Activated T-helper 17 cell treated with anti-CD3 and anti-CD28 coated beads, Interleukin-2, amount 50 U/mL, for 72 hours (primary cell): ENCODE measurements at regions not wholly inside any gene's neighbourhood (a gene's known extent, or its start where the extent isn't known, plus 50 kb on each side); places are given as distances from the start of the nearest gene placed in this dataset.
A peak's percentile ranks its signal among the peaks of the same experiment; 100 is the strongest.

Source experiments
- ATAC-seq: fragments of 150-1000 bp; cut with Tn5 transposase; replicated peaks from 2 replicates; pipeline ENCODE4 v1.10.0; 2021; ENCODE audit warnings: mild to moderate bottlenecking, moderate library complexity
- H3K27ac Mint-ChIP-seq: one replicate; pipeline ENCODE4 v1.8.0; 2022; ENCODE audit warnings: mixed read lengths
- H3K27me3 Mint-ChIP-seq: one replicate; pipeline ENCODE4 v1.8.0; 2022; ENCODE audit warnings: mixed read lengths
- H3K36me3 Mint-ChIP-seq: one replicate; pipeline ENCODE4 v1.8.0; 2022; ENCODE audit warnings: low read depth, mild to moderate bottlenecking, mixed read lengths
- H3K4me1 Mint-ChIP-seq: one replicate; pipeline ENCODE4 v1.8.0; 2022; ENCODE audit warnings: mixed read lengths
- H3K4me3 Mint-ChIP-seq: one replicate; pipeline ENCODE4 v1.8.0; 2022; ENCODE audit warnings: mild to moderate bottlenecking, mixed read lengths
- H3K9me3 Mint-ChIP-seq: one replicate; pipeline ENCODE4 v1.8.0; 2022; ENCODE audit warnings: mixed read lengths

DNA sequence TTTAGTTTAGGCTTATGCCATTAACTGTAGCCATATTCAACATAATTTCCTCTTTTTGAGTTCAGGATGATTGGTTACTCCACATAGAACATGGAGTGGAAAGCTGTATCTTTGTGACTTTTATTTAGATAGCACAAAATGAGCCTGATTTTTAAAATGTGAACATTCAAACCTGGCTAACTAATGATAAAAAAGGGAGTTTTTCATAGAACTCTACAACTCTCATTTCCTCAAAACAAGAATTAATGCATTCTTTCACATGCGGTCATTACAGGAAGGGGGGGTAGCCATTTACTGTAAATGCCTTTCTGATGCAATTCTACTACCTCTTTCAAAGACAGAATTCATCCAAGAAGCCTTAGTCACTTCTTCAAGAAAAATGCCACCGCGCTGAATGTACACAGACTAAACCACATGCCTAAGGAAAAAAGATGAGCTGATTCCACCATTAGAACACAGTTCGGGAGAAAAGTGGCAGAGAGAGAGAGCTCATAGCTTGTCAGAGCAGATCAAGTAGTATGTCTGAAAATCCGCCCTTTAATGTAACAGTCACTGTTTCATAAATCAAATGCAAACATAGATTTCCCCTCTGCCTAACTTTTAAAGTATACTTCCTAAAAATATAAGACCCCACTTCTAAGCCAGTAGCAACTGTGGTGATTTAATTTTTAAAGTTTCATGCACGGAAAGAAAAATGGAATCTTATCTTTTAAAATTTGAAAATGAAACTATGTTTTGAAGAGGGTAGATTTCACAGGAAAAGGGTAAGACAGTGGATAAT is 226.4 kb upstream of the KLF14 start:
- peaks cover 37% of the 10 kb centered on the region for H3K4me1 Mint-ChIP-seq
- no peaks in the 10 kb centered on the region for H3K27me3 Mint-ChIP-seq
- ATAC-seq = peak; percentile 48
- H3K36me3 Mint-ChIP-seq = peaks cover 17% of the 10 kb centered on the region
- H3K27ac Mint-ChIP-seq = no peak overlapping the region
- H3K9me3 Mint-ChIP-seq = no peaks in the 10 kb centered on the region
- H3K4me3 Mint-ChIP-seq = no peak overlapping the region

DNA sequence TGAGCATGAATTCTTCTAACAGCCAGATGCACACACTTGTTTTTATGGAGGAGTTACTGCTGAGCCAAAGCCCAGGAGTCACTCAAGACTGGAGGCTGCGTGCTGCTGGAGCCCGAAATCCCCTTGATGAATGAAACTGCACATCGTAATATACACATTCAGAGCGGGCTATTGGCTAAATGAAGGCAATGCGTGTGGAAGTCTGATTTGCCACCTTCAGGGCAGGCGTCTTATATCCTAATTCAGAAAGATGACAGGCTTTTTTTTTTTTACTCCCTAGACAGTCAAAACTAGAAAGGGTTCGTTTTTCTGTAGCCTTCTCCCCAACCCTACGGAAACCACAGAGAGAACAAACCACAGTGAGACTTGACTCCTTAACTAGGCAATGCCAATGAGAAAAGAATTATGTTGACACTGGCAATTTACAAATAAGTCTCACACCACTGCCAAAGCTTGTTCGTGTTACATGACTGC is 227.2 kb upstream of the KLF14 start:
- Mint-ChIP-seq H3K27ac (no peak overlapping the region), H3K4me1 (peaks cover 32% of the 10 kb centered on the region), H3K36me3 (peaks cover 25% of the 10 kb centered on the region), H3K9me3 (no peaks in the 10 kb centered on the region), H3K27me3 (no peaks in the 10 kb centered on the region), H3K4me3 (no peak overlapping the region)
- peak; percentile 84 for ATAC-seq

DNA sequence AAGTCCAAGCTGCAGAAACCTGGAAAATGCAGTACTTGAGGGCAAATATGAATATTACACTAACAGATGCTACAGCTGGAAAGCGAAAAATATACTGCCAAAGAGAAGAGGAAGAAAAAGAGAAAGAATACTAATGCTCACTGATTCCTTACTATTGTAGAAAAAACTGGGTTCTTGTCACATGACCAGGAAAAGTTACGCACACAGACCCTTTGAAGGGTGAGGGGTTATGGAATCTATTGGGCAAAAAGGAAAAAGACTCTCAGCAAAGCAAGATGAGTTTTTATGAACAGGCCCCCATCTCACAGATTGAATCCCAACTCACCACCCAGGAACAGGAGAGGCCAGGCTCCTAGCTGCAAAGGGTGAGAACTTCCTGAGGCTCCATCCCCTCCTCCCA is 228.1 kb upstream of the KLF14 start:
- Mint-ChIP-seq H3K27me3 (no peaks in the 10 kb centered on the region), H3K4me1 (peaks cover 36% of the 10 kb centered on the region), H3K27ac (no peak overlapping the region), H3K4me3 (no peak overlapping the region), H3K36me3 (peaks cover 34% of the 10 kb centered on the region), H3K9me3 (no peaks in the 10 kb centered on the region)
- ATAC-seq = no peak

DNA sequence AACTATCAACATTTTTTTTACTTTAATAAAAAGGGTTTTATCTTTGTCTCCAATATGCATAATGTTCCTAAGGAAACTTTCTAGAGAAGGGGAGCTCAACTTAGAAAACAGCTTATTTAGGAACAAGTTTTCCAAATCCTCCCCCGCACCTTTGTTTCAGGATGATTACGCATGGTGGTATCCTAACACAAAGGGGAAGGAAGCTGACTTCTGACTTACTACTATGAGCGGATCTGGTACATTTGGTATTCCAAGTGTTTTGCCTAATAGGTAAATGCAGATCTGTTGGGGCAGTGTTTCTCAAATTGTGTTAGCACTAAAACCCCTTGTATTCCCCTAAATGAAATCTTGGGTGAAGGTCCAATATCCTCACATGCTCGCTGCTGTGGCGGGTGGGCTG is 229.3 kb upstream of the KLF14 start:
- Mint-ChIP-seq H3K4me3 (no peak overlapping the region), H3K27me3 (no peaks in the 10 kb centered on the region), H3K36me3 (peaks cover 46% of the 10 kb centered on the region), H3K9me3 (no peaks in the 10 kb centered on the region), H3K4me1 (peaks cover 42% of the 10 kb centered on the region), H3K27ac (no peak overlapping the region)
- no peak for ATAC-seq

DNA sequence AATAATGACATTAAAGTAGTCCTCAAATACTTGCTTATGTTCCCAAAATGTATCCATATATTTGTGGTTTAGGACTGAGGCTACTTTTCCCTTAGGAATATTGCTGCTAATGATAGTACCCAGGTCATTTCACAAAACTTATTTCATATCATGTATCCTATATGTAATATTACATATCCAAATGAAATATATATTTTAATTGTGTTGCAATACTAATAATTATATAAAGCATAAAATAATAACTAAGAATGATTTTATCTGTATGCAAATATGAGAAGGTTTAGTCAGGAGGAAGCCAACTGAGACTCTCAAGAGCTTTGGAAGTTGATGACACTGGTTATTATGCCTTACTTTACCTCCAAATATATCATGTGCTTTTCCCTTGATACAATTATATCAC is 231.5 kb upstream of the KLF14 start:
- peak overlapping the region; percentile 83 for H3K4me3 Mint-ChIP-seq
- peaks cover 47% of the 10 kb centered on the region for H3K4me1 Mint-ChIP-seq
- ATAC-seq = no peak
- H3K27ac Mint-ChIP-seq = no peak overlapping the region
- peaks cover 64% of the 10 kb centered on the region for H3K36me3 Mint-ChIP-seq
- no peaks in the 10 kb centered on the region for H3K9me3 Mint-ChIP-seq
- H3K27me3 Mint-ChIP-seq = no peaks in the 10 kb centered on the region

DNA sequence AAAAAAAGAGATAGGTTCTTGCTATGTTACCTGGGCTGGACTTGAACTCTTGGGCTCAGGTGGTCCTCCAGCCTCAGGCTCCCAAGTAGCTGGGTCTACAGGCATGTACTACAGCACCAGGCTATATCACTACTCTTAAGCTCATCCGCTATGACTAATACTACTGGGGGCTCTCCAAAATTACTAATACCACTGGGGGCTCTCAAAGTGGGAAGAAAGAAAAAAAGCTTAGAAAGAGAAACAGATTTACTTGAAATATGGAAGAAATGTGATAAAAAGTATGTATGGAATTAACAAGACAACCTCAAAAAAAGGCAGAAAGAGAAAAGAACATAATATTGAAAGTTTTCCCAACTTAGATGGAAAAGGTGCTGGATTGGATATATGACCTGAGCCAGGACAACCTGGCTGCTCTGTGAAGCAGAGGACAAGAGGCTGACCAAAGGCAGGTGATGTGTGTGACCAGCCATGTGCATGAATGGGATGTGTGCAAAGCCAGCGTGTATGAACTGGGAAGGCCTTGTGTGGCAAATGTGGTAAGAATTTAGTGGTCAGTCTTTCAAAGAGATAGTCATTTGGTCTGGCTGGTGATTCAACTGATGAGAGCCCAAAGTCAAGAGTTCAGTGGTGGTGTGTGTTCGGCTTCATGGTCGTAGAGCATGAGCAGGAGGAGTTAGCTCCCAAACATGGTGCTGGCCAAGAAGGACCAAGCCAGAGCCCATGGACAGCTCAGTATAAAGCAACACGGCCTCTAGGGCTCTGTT is 232.4 kb upstream of the KLF14 start:
- H3K27me3 Mint-ChIP-seq = no peaks in the 10 kb centered on the region
- H3K27ac Mint-ChIP-seq = peak overlapping the region; percentile 98
- peak overlapping the region; percentile 83 for H3K4me3 Mint-ChIP-seq
- peaks cover 53% of the 10 kb centered on the region for H3K4me1 Mint-ChIP-seq
- H3K36me3 Mint-ChIP-seq = peaks cover 73% of the 10 kb centered on the region
- no peaks in the 10 kb centered on the region for H3K9me3 Mint-ChIP-seq
- ATAC-seq = peak; percentile 49

DNA sequence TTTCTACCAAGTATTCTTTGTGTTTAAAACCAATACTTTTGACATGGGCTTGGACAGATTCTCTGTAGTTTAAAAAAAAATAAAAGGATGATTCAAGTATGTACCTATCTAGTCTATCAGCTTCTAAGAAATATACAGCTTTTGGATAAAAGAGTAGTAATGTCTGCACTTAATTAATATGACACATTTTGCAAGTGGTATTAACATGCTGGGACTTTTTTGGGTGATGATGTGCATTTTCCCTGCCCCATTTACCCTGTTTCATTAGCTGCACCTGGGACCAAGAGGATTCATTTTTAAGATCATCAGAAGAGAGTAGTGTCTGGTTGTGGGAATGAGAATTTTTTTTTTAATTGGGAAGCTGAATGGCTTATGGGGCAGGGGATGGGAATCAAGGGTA is 236.2 kb upstream of the KLF14 start:
- Mint-ChIP-seq H3K27me3 (no peaks in the 10 kb centered on the region), H3K9me3 (no peaks in the 10 kb centered on the region), H3K4me1 (peaks cover 59% of the 10 kb centered on the region), H3K4me3 (peak overlapping the region; percentile 83), H3K27ac (peak overlapping the region; percentile 98), H3K36me3 (peaks cover 94% of the 10 kb centered on the region)
- ATAC-seq = peak; percentile 28

DNA sequence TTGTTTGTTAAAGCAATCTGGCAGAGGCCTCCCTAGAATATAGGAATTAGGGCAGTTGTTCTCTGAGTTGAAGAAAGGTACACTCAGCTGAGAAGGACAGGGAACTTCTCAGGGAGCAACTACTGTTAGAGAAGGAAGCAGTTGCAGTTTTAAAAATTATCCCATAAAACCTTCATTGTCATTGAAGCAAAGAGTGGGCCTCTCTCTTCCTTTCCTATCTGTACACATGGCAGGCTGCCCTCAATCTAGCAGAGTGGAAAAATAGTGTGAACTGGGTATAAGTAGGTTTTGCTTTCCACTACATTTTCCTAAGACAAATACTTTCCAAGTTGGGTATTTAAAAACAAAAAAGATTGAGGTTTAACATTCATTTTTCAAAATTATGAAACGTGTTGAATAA is 236.7 kb upstream of the KLF14 start:
- Mint-ChIP-seq H3K27ac (peak overlapping the region; percentile 98), H3K4me3 (peak overlapping the region; percentile 83), H3K36me3 (peaks cover 94% of the 10 kb centered on the region)

DNA sequence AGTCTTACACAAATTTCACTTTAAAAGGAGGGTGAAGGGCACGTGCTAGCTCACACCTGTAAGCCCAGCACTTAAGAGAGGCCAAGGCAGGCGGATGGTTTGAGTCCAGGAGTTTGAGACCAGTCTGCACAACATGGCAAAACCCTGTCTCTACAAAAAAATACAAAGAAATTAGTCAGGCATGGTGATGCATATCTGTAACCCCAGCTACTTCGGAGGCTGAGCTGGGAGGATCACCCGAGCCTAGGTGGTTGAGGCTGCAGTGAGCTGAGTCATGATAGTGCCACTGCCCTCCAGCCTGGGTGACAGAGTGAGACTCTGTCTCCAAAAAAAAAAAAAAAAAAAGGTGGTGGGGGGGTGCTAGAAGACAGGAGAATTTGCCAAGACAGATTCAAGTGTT is 237.3 kb upstream of the KLF14 start:
- H3K27me3 Mint-ChIP-seq = no peaks in the 10 kb centered on the region
- peak; percentile 75 for ATAC-seq
- peaks cover 94% of the 10 kb centered on the region for H3K36me3 Mint-ChIP-seq
- H3K4me3 Mint-ChIP-seq = peak overlapping the region; percentile 83
- H3K27ac Mint-ChIP-seq = peak overlapping the region; percentile 98
- peaks cover 65% of the 10 kb centered on the region for H3K4me1 Mint-ChIP-seq
- no peaks in the 10 kb centered on the region for H3K9me3 Mint-ChIP-seq

More for the DNA sequence above, 236.7 kb upstream of the KLF14 start:
- no peaks in the 10 kb centered on the region for H3K27me3 Mint-ChIP-seq
- no peaks in the 10 kb centered on the region for H3K9me3 Mint-ChIP-seq
- H3K4me1 Mint-ChIP-seq = peaks cover 64% of the 10 kb centered on the region
- peak; percentile 39 for ATAC-seq

DNA sequence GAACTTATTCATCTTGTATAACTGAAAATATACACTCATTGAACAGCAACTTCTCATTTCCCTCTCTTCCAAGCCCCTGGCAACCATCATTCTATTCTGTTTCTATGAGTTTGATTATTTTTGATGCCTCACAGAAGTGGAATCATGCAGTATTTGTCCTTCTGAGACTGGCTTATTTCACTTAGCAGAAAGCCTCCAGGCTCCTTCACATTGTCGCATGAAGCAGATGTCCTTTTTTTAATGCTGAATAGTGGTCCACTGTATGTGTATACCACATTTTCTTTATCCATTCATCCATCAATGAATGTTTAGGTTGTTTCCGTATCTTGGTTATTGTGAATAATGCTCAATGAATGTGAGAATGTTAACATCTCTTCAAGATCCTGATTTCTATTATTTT is 238.2 kb upstream of the KLF14 start:
- Mint-ChIP-seq H3K4me3 (peak overlapping the region; percentile 83), H3K36me3 (peaks cover 94% of the 10 kb centered on the region), H3K9me3 (no peaks in the 10 kb centered on the region), H3K27me3 (no peaks in the 10 kb centered on the region), H3K27ac (peak overlapping the region; percentile 98), H3K4me1 (peaks cover 61% of the 10 kb centered on the region)
- peak; percentile 8 for ATAC-seq

DNA sequence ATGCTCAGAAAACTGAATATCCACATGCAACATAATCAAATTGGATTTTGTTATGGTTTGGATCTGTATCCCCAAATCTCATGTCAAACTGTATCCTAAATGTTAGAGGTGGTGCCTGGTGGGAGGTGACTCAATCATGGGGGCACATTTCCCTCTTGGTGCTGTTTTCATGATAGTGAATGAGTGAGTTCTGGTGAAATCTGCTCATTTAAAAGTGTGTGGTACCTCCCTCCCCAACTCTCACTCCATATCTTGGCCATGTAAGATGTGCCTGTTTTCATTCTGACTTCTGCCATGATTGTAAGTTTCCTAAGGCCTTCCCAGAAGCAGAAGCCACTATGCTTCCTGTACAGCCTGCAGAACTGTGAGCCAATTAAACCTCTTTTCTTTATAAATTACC is 239.6 kb upstream of the KLF14 start:
- Mint-ChIP-seq H3K27me3 (no peaks in the 10 kb centered on the region), H3K9me3 (no peaks in the 10 kb centered on the region), H3K4me1 (peaks cover 52% of the 10 kb centered on the region), H3K36me3 (peaks cover 92% of the 10 kb centered on the region), H3K27ac (peak overlapping the region; percentile 96), H3K4me3 (peak overlapping the region; percentile 83)
- peak; percentile 49 for ATAC-seq

DNA sequence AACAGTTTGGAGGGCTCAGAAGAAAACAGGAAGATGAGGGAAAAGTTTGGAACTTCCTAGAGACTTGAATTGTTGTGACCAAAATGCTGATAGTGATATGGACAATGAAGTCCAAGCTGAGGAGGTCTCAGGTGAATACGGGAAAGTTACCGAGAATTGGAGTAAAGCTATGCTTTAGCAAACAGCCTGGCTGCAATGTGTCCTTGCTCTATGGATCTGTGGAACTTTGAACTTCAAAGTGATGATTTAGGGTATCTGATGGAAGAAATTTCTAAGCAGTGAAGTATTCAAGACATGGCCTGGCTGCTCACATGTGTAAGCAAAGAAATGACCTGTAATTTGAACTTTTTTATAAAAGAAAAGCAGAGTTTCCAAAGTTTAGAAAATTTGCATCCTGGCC is 240.2 kb upstream of the KLF14 start:
- no peak for ATAC-seq
- Mint-ChIP-seq H3K9me3 (no peaks in the 10 kb centered on the region), H3K27ac (peak overlapping the region; percentile 96), H3K36me3 (peaks cover 93% of the 10 kb centered on the region), H3K4me3 (peak overlapping the region; percentile 83), H3K27me3 (no peaks in the 10 kb centered on the region), H3K4me1 (peaks cover 54% of the 10 kb centered on the region)

DNA sequence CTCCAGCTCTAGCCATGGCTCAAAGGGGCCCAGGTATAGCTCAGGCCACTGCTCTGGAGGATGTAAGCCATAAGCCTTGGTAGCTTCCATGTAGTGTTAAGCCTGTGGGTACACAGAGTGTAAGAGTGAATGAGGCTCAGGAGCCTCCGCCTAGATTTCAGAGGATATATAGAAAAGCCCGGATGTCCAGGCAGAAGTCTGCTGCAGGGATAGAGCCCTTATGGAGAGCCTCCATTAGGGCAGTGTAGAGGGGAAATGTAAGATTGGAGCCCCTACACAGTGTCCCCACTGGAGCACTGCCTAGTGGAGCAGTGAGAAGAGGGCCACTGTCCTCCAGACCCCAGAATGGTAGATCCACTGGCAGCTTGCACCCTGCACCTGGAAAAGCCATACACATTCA is 240.8 kb upstream of the KLF14 start:
- Mint-ChIP-seq H3K36me3 (peaks cover 96% of the 10 kb centered on the region), H3K4me3 (peak overlapping the region; percentile 83), H3K4me1 (peaks cover 60% of the 10 kb centered on the region), H3K27me3 (no peaks in the 10 kb centered on the region), H3K9me3 (no peaks in the 10 kb centered on the region), H3K27ac (peak overlapping the region; percentile 96)
- ATAC-seq = no peak

DNA sequence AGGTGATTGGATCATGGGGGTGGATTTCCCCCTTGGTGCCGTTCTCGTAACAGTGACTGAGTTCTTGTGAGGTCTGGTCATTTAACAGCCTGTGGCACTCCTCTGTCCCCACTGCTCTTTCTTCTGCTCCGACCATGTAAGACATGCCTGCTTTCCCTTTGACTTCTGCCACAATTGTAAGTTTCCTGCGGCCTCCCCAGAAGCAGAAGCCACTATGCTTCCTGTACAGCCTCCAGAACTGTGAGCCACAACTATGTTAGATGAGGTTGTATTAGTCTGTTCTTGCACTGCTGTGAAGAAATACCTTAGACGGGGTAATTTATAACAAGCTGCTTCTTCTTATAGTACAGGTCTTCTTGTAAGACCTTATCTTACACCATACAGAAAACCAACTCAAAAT is 241.7 kb upstream of the KLF14 start:
- Mint-ChIP-seq H3K36me3 (peaks cover 94% of the 10 kb centered on the region), H3K27me3 (no peaks in the 10 kb centered on the region), H3K27ac (peak overlapping the region; percentile 96), H3K4me1 (peaks cover 53% of the 10 kb centered on the region), H3K4me3 (peak overlapping the region; percentile 83), H3K9me3 (no peaks in the 10 kb centered on the region)
- ATAC-seq = no peak

DNA sequence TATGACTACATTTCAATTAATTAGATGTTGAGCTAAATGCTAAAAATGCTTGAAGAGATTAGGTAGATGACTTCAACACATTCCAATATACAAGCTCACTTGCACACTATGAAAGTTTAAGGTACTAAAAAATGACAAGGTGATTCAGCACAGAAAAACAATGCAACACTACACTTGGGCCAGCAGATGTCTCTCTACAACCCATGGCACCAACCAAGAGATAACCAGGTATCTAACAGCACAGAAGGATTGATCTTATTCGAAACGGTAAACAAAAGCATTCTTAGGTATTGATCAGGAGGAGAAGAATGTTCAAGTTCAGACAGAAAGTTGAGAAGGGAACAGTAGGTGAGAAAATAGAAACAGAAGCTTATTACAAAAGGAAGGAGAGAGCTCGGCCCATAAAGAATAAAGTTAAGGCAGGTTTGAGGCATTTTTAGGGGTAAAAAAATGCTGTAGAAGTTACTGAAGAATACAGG is 248.2 kb upstream of the KLF14 start:
- Mint-ChIP-seq H3K4me1 (peaks cover 39% of the 10 kb centered on the region), H3K27ac (no peak overlapping the region), H3K9me3 (no peaks in the 10 kb centered on the region), H3K4me3 (no peak overlapping the region), H3K36me3 (peaks cover 31% of the 10 kb centered on the region), H3K27me3 (no peaks in the 10 kb centered on the region)
- peak; percentile 63 for ATAC-seq
